ENCODE measurements at regions not wholly inside any gene's neighbourhood (a gene's known extent, or its start where the extent isn't known, plus 50 kb on each side); places are given as distances from the start of the nearest gene placed in this dataset.

- no peaks in the 10 kb centered on the region for H3K36me3 ChIP-seq (replicated peaks; ENCODE audit: insufficient read depth, low read length)
- no peaks in the 10 kb centered on the region for H3K79me2 ChIP-seq (ENCODE audit: low read length)
- no peaks in the 10 kb centered on the region for H3F3A ChIP-seq (ENCODE audit: insufficient read depth, low read length)
- H3K27me3 ChIP-seq (replicated peaks; ENCODE audit: insufficient read depth, low read length) = no peaks in the 10 kb centered on the region
- H3K4me3 ChIP-seq (ENCODE audit: low read length) = no peak overlapping the region
- H3K9me2 ChIP-seq (replicated peaks; ENCODE audit: insufficient read depth, low read length) = no peaks in the 10 kb centered on the region
- H3K4me1 ChIP-seq (ENCODE audit: low read length) = no peaks in the 10 kb centered on the region
- DNase-seq = no peak
- TF ChIP-seq EZH2 (optimal IDR thresholded peaks at IDR 0.05; ENCODE audit: low read depth, low read length) (no peak), EZH2phosphoT487 (IDR thresholded peaks at IDR 0.05; ENCODE audit: low read length) (no peak), CTCF (IDR thresholded peaks at IDR 0.05; ENCODE audit: low read length) (no peak)
- no peak overlapping the region for H3K4me2 ChIP-seq (ENCODE audit: low read depth, low read length)
- no peaks in the 10 kb centered on the region for H4K20me1 ChIP-seq (ENCODE audit: insufficient read depth, low read length)
- no peak overlapping the region for H3K27ac ChIP-seq (ENCODE audit: low read length)
- H3K9ac ChIP-seq (ENCODE audit: low read length) = no peak overlapping the region
- H3K9me3 ChIP-seq (replicated peaks; ENCODE audit: insufficient read depth, low read length) = no peaks in the 10 kb centered on the region
- H2AFZ ChIP-seq (ENCODE audit: low read length) = no peak overlapping the region
These were observed 111.2 kb downstream of the ZNF518B start for GRCh38 chr4:10346023-10346422.

GRCh38 chr4:10345381-10345784 lies 111.8 kb downstream of the ZNF518B start:
- DNase-seq = no peak
- Histone ChIP-seq H3K36me3 (replicated peaks; ENCODE audit: insufficient read depth, low read length) (no peaks in the 10 kb centered on the region), H3K9me3 (replicated peaks; ENCODE audit: insufficient read depth, low read length) (no peaks in the 10 kb centered on the region), H3F3A (ENCODE audit: insufficient read depth, low read length) (no peaks in the 10 kb centered on the region), H3K27ac (ENCODE audit: low read length) (no peak overlapping the region), H3K9ac (ENCODE audit: low read length) (no peak overlapping the region), H3K4me3 (ENCODE audit: low read length) (no peak overlapping the region), H3K4me2 (ENCODE audit: low read depth, low read length) (no peak overlapping the region), H4K20me1 (ENCODE audit: insufficient read depth, low read length) (no peaks in the 10 kb centered on the region), H3K79me2 (ENCODE audit: low read length) (no peaks in the 10 kb centered on the region), H3K9me2 (replicated peaks; ENCODE audit: insufficient read depth, low read length) (no peaks in the 10 kb centered on the region), H2AFZ (ENCODE audit: low read length) (no peak overlapping the region), H3K27me3 (replicated peaks; ENCODE audit: insufficient read depth, low read length) (no peaks in the 10 kb centered on the region), H3K4me1 (ENCODE audit: low read length) (no peaks in the 10 kb centered on the region)
- TF ChIP-seq EZH2phosphoT487 (IDR thresholded peaks at IDR 0.05; ENCODE audit: low read length) = no peak
- TF ChIP-seq CTCF (IDR thresholded peaks at IDR 0.05; ENCODE audit: low read length) = no peak
- no peak for TF ChIP-seq EZH2 (optimal IDR thresholded peaks at IDR 0.05; ENCODE audit: low read depth, low read length)

DNA sequence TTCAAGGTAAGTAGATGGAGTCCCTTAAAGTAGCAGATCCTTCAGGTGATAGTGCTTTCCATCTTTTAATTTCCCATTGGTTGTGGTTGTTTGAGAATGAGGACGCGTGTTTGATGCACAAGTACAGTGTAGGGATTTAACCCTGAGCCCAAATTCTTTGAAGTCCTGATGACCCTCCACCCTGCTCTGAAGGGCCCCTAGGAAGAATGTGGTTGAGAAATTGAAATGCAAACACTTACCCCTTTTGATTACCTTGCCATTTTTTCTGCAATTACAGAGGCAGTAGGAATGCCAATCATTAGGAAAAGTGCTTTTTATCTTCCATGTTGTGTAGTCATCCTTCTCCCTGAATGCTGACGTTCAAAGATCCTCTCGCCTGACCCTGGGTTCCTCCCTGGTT lies 112.4 kb downstream of the ZNF518B start:
- no peak for DNase-seq
- Histone ChIP-seq H3K9me2 (replicated peaks; ENCODE audit: insufficient read depth, low read length) (no peaks in the 10 kb centered on the region), H3K27ac (ENCODE audit: low read length) (no peak overlapping the region), H3K9ac (ENCODE audit: low read length) (no peak overlapping the region), H2AFZ (ENCODE audit: low read length) (no peak overlapping the region), H3K36me3 (replicated peaks; ENCODE audit: insufficient read depth, low read length) (no peaks in the 10 kb centered on the region), H3K4me1 (ENCODE audit: low read length) (no peaks in the 10 kb centered on the region), H3K79me2 (ENCODE audit: low read length) (no peaks in the 10 kb centered on the region), H3K9me3 (replicated peaks; ENCODE audit: insufficient read depth, low read length) (no peaks in the 10 kb centered on the region), H3K27me3 (replicated peaks; ENCODE audit: insufficient read depth, low read length) (no peaks in the 10 kb centered on the region), H4K20me1 (ENCODE audit: insufficient read depth, low read length) (no peaks in the 10 kb centered on the region), H3K4me3 (ENCODE audit: low read length) (no peak overlapping the region), H3K4me2 (ENCODE audit: low read depth, low read length) (no peak overlapping the region), H3F3A (ENCODE audit: insufficient read depth, low read length) (no peaks in the 10 kb centered on the region)
- TF ChIP-seq EZH2phosphoT487 (IDR thresholded peaks at IDR 0.05; ENCODE audit: low read length) = no peak
- TF ChIP-seq EZH2 (optimal IDR thresholded peaks at IDR 0.05; ENCODE audit: low read depth, low read length) = no peak
- TF ChIP-seq CTCF (IDR thresholded peaks at IDR 0.05; ENCODE audit: low read length) = no peak
